Vagina (tissue), 2 donors: ENCODE measurements at regions not wholly inside any gene's neighbourhood (a gene's known extent, or its start where the extent isn't known, plus 50 kb on each side); places are given as distances from the start of the nearest gene placed in this dataset.

Experiments used
- CTCF ChIP-seq, 3 experiments: fragments of 450-650 bp in 2 of 3; fragments of 200-600 bp in 1 of 3; sonication (generic) in 1 of 3; IDR thresholded peaks; one replicate each; pipeline ENCODE4 v1.5.1; 2017 to 2019; ENCODE audit warnings: antibody characterized with exemption in 3 of 3, mild to moderate bottlenecking in 2 of 3, moderate library complexity in 2 of 3
- POLR2A ChIP-seq, 2 donors: fragments of 450-650 bp; IDR thresholded peaks; one replicate each; pipeline ENCODE4 v1.6.1; 2017; ENCODE audit warnings: antibody characterized with exemption in 2 of 2, mild to moderate bottlenecking in 2 of 2, moderate library complexity in 2 of 2
- POLR2AphosphoS5 ChIP-seq, 2 donors: sonication (generic); formaldehyde crosslinking; IDR thresholded peaks; one replicate each; pipeline ENCODE4 v1.9.0; 2017; ENCODE audit warnings: antibody characterized with exemption in 2 of 2, mild to moderate bottlenecking in 2 of 2, low read depth in 1 of 2; ENCODE audit not compliant: insufficient read depth in 1 of 2

GRCh38 chr1:219371471-219371870 lies 197.8 kb downstream of the LYPLAL1 start:
- TF ChIP-seq CTCF (IDR thresholded peaks at IDR 0.05) (no peak), POLR2A (IDR thresholded peaks at IDR 0.05) (no peak), POLR2AphosphoS5 (IDR thresholded peaks at IDR 0.05; ENCODE audit: insufficient read depth in 1 of 2, low read depth in 1 of 2) (no peak)
